ENCODE measurements at regions not wholly inside any gene's neighbourhood (a gene's known extent, or its start where the extent isn't known, plus 50 kb on each side); places are given as distances from the start of the nearest gene placed in this dataset.

- TF ChIP-seq EZH2 (IDR thresholded peaks at IDR 0.05; ENCODE audit: low read depth, low read length, severe bottlenecking) = no peak
Measured at GRCh38 chr11:86132667-86133249, 63.9 kb upstream of the PICALM start (continued).
